ENCODE measurements at regions not wholly inside any gene's neighbourhood (a gene's known extent, or its start where the extent isn't known, plus 50 kb on each side); places are given as distances from the start of the nearest gene placed in this dataset.
"Not testable (repeated sequence)": the region's sequence is repeated elsewhere in the genome, so short reads cannot be mapped to it uniquely, and the experiment has no call there.

DNA sequence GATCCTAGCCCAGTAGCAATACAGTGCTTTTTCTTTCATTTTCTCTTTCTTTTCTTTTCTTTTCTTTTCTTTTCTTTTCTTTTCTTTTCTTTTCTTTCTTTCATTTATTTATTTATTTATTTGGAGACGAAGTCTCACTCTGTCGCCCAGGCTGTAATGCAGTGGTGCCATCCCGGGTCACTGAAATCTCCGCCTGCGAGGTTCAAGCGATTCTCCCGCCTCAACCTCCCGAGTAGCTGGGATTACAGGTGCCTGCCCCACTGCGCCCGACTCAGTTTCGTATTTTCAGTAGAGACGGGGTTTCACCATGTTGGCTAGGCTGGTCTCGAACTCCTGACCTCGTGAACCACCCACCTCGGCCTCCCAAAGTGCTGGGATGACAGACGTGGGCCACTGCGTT is 1948.0 kb upstream of the DEFB115 start:
- TF ChIP-seq, protein P1, sequence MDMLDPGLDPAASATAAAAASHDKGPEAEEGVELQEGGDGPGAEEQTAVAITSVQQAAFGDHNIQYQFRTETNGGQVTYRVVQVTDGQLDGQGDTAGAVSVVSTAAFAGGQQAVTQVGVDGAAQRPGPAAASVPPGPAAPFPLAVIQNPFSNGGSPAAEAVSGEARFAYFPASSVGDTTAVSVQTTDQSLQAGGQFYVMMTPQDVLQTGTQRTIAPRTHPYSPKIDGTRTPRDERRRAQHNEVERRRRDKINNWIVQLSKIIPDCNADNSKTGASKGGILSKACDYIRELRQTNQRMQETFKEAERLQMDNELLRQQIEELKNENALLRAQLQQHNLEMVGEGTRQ (IDR thresholded peaks at IDR 0.05; ENCODE audit: borderline replicate concordance, low read depth, low read length): not testable (repeated sequence)
- TF ChIP-seq, protein P2, sequence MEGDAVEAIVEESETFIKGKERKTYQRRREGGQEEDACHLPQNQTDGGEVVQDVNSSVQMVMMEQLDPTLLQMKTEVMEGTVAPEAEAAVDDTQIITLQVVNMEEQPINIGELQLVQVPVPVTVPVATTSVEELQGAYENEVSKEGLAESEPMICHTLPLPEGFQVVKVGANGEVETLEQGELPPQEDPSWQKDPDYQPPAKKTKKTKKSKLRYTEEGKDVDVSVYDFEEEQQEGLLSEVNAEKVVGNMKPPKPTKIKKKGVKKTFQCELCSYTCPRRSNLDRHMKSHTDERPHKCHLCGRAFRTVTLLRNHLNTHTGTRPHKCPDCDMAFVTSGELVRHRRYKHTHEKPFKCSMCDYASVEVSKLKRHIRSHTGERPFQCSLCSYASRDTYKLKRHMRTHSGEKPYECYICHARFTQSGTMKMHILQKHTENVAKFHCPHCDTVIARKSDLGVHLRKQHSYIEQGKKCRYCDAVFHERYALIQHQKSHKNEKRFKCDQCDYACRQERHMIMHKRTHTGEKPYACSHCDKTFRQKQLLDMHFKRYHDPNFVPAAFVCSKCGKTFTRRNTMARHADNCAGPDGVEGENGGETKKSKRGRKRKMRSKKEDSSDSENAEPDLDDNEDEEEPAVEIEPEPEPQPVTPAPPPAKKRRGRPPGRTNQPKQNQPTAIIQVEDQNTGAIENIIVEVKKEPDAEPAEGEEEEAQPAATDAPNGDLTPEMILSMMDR (IDR thresholded peaks at IDR 0.05): not testable (repeated sequence)
- TF ChIP-seq RAD21 (IDR thresholded peaks at IDR 0.05; ENCODE audit: low read length); TAF1 (IDR thresholded peaks at IDR 0.05; ENCODE audit: borderline replicate concordance, low read depth, low read length); SMC3 (IDR thresholded peaks at IDR 0.05; ENCODE audit: low read depth, low read length); RCOR1 (IDR thresholded peaks at IDR 0.05; ENCODE audit: low read length); POLR2AphosphoS5 (IDR thresholded peaks at IDR 0.05; ENCODE audit: low read depth, low read length); FOXM1 (IDR thresholded peaks at IDR 0.05; ENCODE audit: low read depth); YY1 (IDR thresholded peaks at IDR 0.05; ENCODE audit: low read depth); RXRA (IDR thresholded peaks at IDR 0.05; ENCODE audit: borderline replicate concordance, low read depth); TCF12 (IDR thresholded peaks at IDR 0.05): not testable (repeated sequence)
